ENCODE measurements at regions not wholly inside any gene's neighbourhood (a gene's known extent, or its start where the extent isn't known, plus 50 kb on each side); places are given as distances from the start of the nearest gene placed in this dataset.

- Histone ChIP-seq H3K9ac (ENCODE audit: insufficient read depth, low read length) (no peak overlapping the region), H3K27ac (ENCODE audit: insufficient read depth, low read length) (no peak overlapping the region), H2AFZ (ENCODE audit: low read length) (no peak overlapping the region), H3K79me2 (ENCODE audit: control insufficient read depth, insufficient read depth, low read length) (no peaks in the 10 kb centered on the region), H3K4me2 (ENCODE audit: extremely low read depth, insufficient read depth, low read length) (no peak overlapping the region), H3K4me1 (ENCODE audit: control insufficient read depth, extremely low read depth, insufficient read depth, low read length) (no peaks in the 10 kb centered on the region), H3K9me3 (ENCODE audit: control insufficient read depth, insufficient read depth, low read depth, low read length) (no peaks in the 10 kb centered on the region), H3K4me3 (replicated peaks in 1 of 4; ENCODE audit: control extremely low read depth in 1 of 4, insufficient read depth in 1 of 4, low read depth in 3 of 4, low read length in 4 of 4) (no peak overlapping the region), H3K36me3 (ENCODE audit: control insufficient read depth, insufficient read depth, low read length) (no peaks in the 10 kb centered on the region), H3K27me3 (ENCODE audit: control insufficient read depth, insufficient read depth, low read length) (no peaks in the 10 kb centered on the region), H4K20me1 (ENCODE audit: control insufficient read depth, extremely low read depth, insufficient read depth, low read length) (no peaks in the 10 kb centered on the region)
- peak; percentile 18 to 26 for DNase-seq (ENCODE audit: low read depth in 2 of 2)
- TF ChIP-seq EZH2 (IDR thresholded peaks at IDR 0.05; ENCODE audit: low read length, missing control alignments), result no peak
- TF ChIP-seq CTCF (conservative IDR thresholded peaks at IDR 0.05 in 1 of 2, IDR thresholded peaks at IDR 0.05 in 1 of 2; ENCODE audit: low read depth in 1 of 2, low read length in 2 of 2), result no peak
Measured at GRCh38 chr16:49952386-49952785, 72.6 kb upstream of the CNEP1R1 start.

GRCh38 chr16:49953090-49953489 is 71.9 kb upstream of the CNEP1R1 start:
- Histone ChIP-seq H3K36me3 (ENCODE audit: control insufficient read depth, insufficient read depth, low read length) (no peaks in the 10 kb centered on the region), H4K20me1 (ENCODE audit: control insufficient read depth, extremely low read depth, insufficient read depth, low read length) (no peaks in the 10 kb centered on the region), H2AFZ (ENCODE audit: low read length) (no peak overlapping the region), H3K27me3 (ENCODE audit: control insufficient read depth, insufficient read depth, low read length) (no peaks in the 10 kb centered on the region), H3K79me2 (ENCODE audit: control insufficient read depth, insufficient read depth, low read length) (no peaks in the 10 kb centered on the region), H3K27ac (ENCODE audit: insufficient read depth, low read length) (no peak overlapping the region), H3K4me1 (ENCODE audit: control insufficient read depth, extremely low read depth, insufficient read depth, low read length) (no peaks in the 10 kb centered on the region), H3K4me2 (ENCODE audit: extremely low read depth, insufficient read depth, low read length) (no peak overlapping the region), H3K9me3 (ENCODE audit: control insufficient read depth, insufficient read depth, low read depth, low read length) (no peaks in the 10 kb centered on the region), H3K9ac (ENCODE audit: insufficient read depth, low read length) (no peak overlapping the region), H3K4me3 (replicated peaks in 1 of 4; ENCODE audit: control extremely low read depth in 1 of 4, insufficient read depth in 1 of 4, low read depth in 3 of 4, low read length in 4 of 4) (no peak overlapping the region)
- TF ChIP-seq EZH2 (IDR thresholded peaks at IDR 0.05; ENCODE audit: low read length, missing control alignments) (no peak), CTCF (conservative IDR thresholded peaks at IDR 0.05 in 1 of 2, IDR thresholded peaks at IDR 0.05 in 1 of 2; ENCODE audit: low read depth in 1 of 2, low read length in 2 of 2) (no peak)
- no peak for DNase-seq (ENCODE audit: low read depth in 2 of 2)

GRCh38 chr16:49955858-49956257 is 69.2 kb upstream of the CNEP1R1 start:
- Histone ChIP-seq H3K4me3 (replicated peaks in 1 of 4; ENCODE audit: control extremely low read depth in 1 of 4, insufficient read depth in 1 of 4, low read depth in 3 of 4, low read length in 4 of 4) (no peak overlapping the region), H3K27me3 (ENCODE audit: control insufficient read depth, insufficient read depth, low read length) (no peaks in the 10 kb centered on the region), H4K20me1 (ENCODE audit: control insufficient read depth, extremely low read depth, insufficient read depth, low read length) (no peaks in the 10 kb centered on the region), H2AFZ (ENCODE audit: low read length) (no peak overlapping the region), H3K9me3 (ENCODE audit: control insufficient read depth, insufficient read depth, low read depth, low read length) (no peaks in the 10 kb centered on the region), H3K4me1 (ENCODE audit: control insufficient read depth, extremely low read depth, insufficient read depth, low read length) (no peaks in the 10 kb centered on the region), H3K9ac (ENCODE audit: insufficient read depth, low read length) (no peak overlapping the region), H3K36me3 (ENCODE audit: control insufficient read depth, insufficient read depth, low read length) (no peaks in the 10 kb centered on the region), H3K79me2 (ENCODE audit: control insufficient read depth, insufficient read depth, low read length) (no peaks in the 10 kb centered on the region), H3K27ac (ENCODE audit: insufficient read depth, low read length) (no peak overlapping the region), H3K4me2 (ENCODE audit: extremely low read depth, insufficient read depth, low read length) (no peak overlapping the region)
- no peak for DNase-seq (ENCODE audit: low read depth in 2 of 2)
- no peak for TF ChIP-seq EZH2 (IDR thresholded peaks at IDR 0.05; ENCODE audit: low read length, missing control alignments)
- TF ChIP-seq CTCF (conservative IDR thresholded peaks at IDR 0.05 in 1 of 2, IDR thresholded peaks at IDR 0.05 in 1 of 2; ENCODE audit: low read depth in 1 of 2, low read length in 2 of 2), result no peak

All from fibroblast of lung (primary cell).